ENCODE measurements at regions not wholly inside any gene's neighbourhood (a gene's known extent, or its start where the extent isn't known, plus 50 kb on each side); places are given as distances from the start of the nearest gene placed in this dataset.

DNA sequence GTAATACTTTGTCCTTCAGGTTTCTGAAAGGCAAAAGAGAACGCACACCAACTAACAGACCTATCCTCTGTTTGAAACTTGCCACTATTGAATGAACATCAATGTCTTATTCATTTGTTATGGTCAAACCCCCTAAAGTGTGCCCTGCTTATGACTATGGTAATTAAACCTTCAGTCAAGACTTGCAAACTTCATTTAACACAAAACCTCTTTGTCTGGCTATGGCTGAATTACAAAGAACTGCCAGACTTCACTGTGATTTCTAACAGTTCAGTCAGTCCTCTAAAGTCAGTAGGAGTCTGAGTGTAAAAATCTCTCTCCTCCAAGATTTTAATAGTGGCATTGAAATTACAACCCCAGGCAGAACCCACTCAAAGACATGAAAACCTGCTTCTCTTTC is 702.5 kb upstream of the LRRN3 start:
- Histone ChIP-seq H3K27ac (ENCODE audit: control insufficient read depth, insufficient read depth) (no peak overlapping the region), H4K20me1 (ENCODE audit: control insufficient read depth, insufficient read depth) (no peaks in the 10 kb centered on the region), H3K4me1 (ENCODE audit: control insufficient read depth, insufficient read depth, low read length) (no peaks in the 10 kb centered on the region), H3K27me3 (replicated peaks in 1 of 2; ENCODE audit: control insufficient read depth in 2 of 2, insufficient read depth in 2 of 2, low read length in 1 of 2) (no peaks in the 10 kb centered on the region), H3K4me2 (ENCODE audit: control insufficient read depth, insufficient read depth) (no peak overlapping the region), H3K9ac (ENCODE audit: control insufficient read depth, insufficient read depth, low read length) (no peak overlapping the region), H3K79me2 (ENCODE audit: control insufficient read depth, insufficient read depth, low read length) (no peaks in the 10 kb centered on the region), H3K36me3 (ENCODE audit: control insufficient read depth in 2 of 2, insufficient read depth in 2 of 2, low read length in 1 of 2) (no peaks in the 10 kb centered on the region), H3K9me3 (replicated peaks; ENCODE audit: control insufficient read depth, insufficient read depth, low read length) (no peaks in the 10 kb centered on the region), H3K4me3 (no peak overlapping the region), H2AFZ (ENCODE audit: control insufficient read depth, low read depth, low read length) (no peak overlapping the region)
- ChIA-PET RAD21 (ENCODE audit: unreplicated experiment) (no interaction called here), CTCF (no interaction called here), SMC1A (ENCODE audit: uncharacterized antibody, unreplicated experiment) (interaction anchor here (0.5 to 1.6 kb wide), 2 partner anchors 15 to 166 kb away, joined by 4 read pairs; no protein-coding TSS in a partner anchor), POLR2A (no interaction called here)
- intact Hi-C loops (cut with micrococcal nuclease; ENCODE audit: unreplicated experiment) (no loop called here), in situ Hi-C loops (cut with MboI) (no loop called here)
- TF ChIP-seq SMARCA5 (IDR thresholded peaks at IDR 0.05) (no peak), ATF3 (IDR thresholded peaks at IDR 0.05; ENCODE audit: borderline replicate concordance, extremely low read depth, low read depth, low read length) (no peak), ZNF207 (IDR thresholded peaks at IDR 0.05; ENCODE audit: borderline replicate concordance) (no peak)
- TF ChIP-seq, protein P1, sequence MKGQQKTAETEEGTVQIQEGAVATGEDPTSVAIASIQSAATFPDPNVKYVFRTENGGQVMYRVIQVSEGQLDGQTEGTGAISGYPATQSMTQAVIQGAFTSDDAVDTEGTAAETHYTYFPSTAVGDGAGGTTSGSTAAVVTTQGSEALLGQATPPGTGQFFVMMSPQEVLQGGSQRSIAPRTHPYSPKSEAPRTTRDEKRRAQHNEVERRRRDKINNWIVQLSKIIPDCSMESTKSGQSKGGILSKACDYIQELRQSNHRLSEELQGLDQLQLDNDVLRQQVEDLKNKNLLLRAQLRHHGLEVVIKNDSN (IDR thresholded peaks at IDR 0.05; ENCODE audit: borderline replicate concordance, extremely low read length, insufficient read depth, low read depth, low read length), result no peak
- WGBS (ENCODE audit: insufficient coverage, insufficient replicate concordance, low lambda C conversion rate, missing lambda C conversion rate), result 0% methylated on average over 1 of the region's 1 CpG
- FAIRE-seq, result no peak
- BruUV-seq (replicated peaks), result no TSS peak
- ATAC-seq, result no peak
- DNase-seq (ENCODE audit: low read depth, low spot score), result no peak

GRCh38 chr7:110396021-110396420 is 694.9 kb upstream of the LRRN3 start:
- no peaks in the 10 kb centered on the region for H4K20me1 ChIP-seq (ENCODE audit: control insufficient read depth, insufficient read depth)
- in situ Hi-C loops (cut with MboI) (no loop called here), intact Hi-C loops (cut with micrococcal nuclease; ENCODE audit: unreplicated experiment) (no loop called here)
- H3K79me2 ChIP-seq (ENCODE audit: control insufficient read depth, insufficient read depth, low read length), result no peaks in the 10 kb centered on the region
- H3K9ac ChIP-seq (ENCODE audit: control insufficient read depth, insufficient read depth, low read length), result no peak overlapping the region
- no peak overlapping the region for H3K27ac ChIP-seq (ENCODE audit: control insufficient read depth, insufficient read depth)
- BruUV-seq (replicated peaks), result no TSS peak
- H3K4me2 ChIP-seq (ENCODE audit: control insufficient read depth, insufficient read depth), result no peak overlapping the region
- ChIA-PET CTCF (interaction anchor here (1.1 kb wide), 1 partner anchor 28 kb away, joined by 3 read pairs; no protein-coding TSS in a partner anchor), RAD21 (ENCODE audit: unreplicated experiment) (no interaction called here), POLR2A (interaction anchor here (0.5 kb wide), 1 partner anchor 651 kb away, joined by 4 read pairs; no protein-coding TSS in a partner anchor), SMC1A (ENCODE audit: uncharacterized antibody, unreplicated experiment) (interaction anchor here (1.5 kb wide), 1 partner anchor 15 kb away, joined by 4 read pairs; no protein-coding TSS in a partner anchor)
- H3K9me3 ChIP-seq (replicated peaks; ENCODE audit: control insufficient read depth, insufficient read depth, low read length), result no peaks in the 10 kb centered on the region
- H3K27me3 ChIP-seq (replicated peaks in 1 of 2; ENCODE audit: control insufficient read depth in 2 of 2, insufficient read depth in 2 of 2, low read length in 1 of 2), result no peaks in the 10 kb centered on the region
- H2AFZ ChIP-seq (ENCODE audit: control insufficient read depth, low read depth, low read length), result no peak overlapping the region
- no peak overlapping the region for H3K4me3 ChIP-seq
- FAIRE-seq, result no peak
- no peak for ATAC-seq
- H3K36me3 ChIP-seq (ENCODE audit: control insufficient read depth in 2 of 2, insufficient read depth in 2 of 2, low read length in 1 of 2), result no peaks in the 10 kb centered on the region
- no peak for DNase-seq (ENCODE audit: low read depth, low spot score)
- H3K4me1 ChIP-seq (ENCODE audit: control insufficient read depth, insufficient read depth, low read length), result no peaks in the 10 kb centered on the region
- TF ChIP-seq, protein P2, sequence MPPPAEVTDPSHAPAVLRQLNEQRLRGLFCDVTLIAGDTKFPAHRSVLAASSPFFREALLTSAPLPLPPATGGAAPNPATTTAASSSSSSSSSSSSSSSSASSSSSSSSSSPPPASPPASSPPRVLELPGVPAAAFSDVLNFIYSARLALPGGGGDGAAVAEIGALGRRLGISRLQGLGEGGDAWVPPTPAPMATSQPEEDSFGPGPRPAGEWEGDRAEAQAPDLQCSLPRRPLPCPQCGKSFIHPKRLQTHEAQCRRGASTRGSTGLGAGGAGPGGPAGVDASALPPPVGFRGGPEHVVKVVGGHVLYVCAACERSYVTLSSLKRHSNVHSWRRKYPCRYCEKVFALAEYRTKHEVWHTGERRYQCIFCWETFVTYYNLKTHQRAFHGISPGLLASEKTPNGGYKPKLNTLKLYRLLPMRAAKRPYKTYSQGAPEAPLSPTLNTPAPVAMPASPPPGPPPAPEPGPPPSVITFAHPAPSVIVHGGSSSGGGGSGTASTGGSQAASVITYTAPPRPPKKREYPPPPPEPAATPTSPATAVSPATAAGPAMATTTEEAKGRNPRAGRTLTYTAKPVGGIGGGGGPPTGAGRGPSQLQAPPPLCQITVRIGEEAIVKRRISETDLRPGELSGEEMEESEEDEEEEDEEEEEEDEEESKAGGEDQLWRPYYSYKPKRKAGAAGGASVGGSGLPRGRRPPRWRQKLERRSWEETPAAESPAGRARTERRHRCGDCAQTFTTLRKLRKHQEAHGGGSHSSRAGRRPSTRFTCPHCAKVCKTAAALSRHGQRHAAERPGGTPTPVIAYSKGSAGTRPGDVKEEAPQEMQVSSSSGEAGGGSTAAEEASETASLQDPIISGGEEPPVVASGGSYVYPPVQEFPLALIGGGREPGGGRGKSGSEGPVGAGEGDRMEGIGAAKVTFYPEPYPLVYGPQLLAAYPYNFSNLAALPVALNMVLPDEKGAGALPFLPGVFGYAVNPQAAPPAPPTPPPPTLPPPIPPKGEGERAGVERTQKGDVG (CRISPR knock-in tag; IDR thresholded peaks at IDR 0.05), result no peak
- TF ChIP-seq EED (IDR thresholded peaks at IDR 0.05; ENCODE audit: low read depth), result no peak
- no peak for TF ChIP-seq KLF5 (IDR thresholded peaks at IDR 0.05; ENCODE audit: partially characterized antibody)
- no peak for TF ChIP-seq POU2F2 (IDR thresholded peaks at IDR 0.05; ENCODE audit: borderline replicate concordance, low read depth, low read length)
- TF ChIP-seq ZNF217 (IDR thresholded peaks at IDR 0.05), result no peak
- TF ChIP-seq RBBP5 (conservative IDR thresholded peaks at IDR 0.05), result no peak
- TF ChIP-seq RFX5 (IDR thresholded peaks at IDR 0.05; ENCODE audit: low read depth, low read length), result no peak
- no peak for TF ChIP-seq ESRRA (IDR thresholded peaks at IDR 0.05; ENCODE audit: low read length)
